ENCODE measurements at regions not wholly inside any gene's neighbourhood (a gene's known extent, or its start where the extent isn't known, plus 50 kb on each side); places are given as distances from the start of the nearest gene placed in this dataset.

DNA sequence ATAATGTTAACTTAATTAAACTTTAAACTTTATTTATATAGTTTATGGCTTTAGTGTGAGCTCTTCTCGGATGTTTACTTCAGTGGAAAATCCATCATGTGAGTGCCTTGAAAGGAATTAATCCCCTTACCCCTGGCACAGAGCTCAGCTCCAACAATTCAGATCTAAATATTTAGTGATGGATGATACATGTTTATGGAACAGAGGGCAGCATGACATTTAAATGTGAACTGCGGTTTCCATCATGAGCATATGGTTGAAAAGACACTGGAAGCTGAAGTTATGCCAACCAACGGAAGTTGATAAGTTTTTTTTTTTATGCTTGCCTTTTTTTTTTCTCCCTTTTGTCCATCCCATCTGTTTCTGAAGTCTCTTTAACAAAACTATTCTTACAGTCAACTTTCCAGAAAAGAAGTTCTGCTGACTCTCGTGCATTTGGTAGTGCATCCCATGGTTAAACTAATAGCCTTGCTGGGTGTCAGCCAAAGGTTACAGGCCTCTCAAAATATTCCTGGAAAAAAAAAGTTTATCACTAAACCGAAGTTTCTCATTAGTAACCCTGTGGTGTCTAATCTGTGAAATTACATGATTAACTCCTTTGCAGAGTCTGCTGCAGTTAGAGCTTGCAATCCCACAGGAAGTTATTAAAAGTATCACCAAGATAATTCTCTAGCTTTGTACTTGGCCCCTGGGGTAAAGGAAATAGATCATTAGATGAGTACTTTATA lies 243.9 kb upstream of the TCF21 start:
- Histone ChIP-seq H3K4me3 (ENCODE audit: low read depth in 1 of 2, low read length in 2 of 2) (no peak overlapping the region), H3K9ac (ENCODE audit: low read depth, low read length) (no peak overlapping the region), H3K4me2 (ENCODE audit: insufficient read depth, low read length) (no peak overlapping the region), H3K79me2 (ENCODE audit: insufficient read depth, low read length) (no peaks in the 10 kb centered on the region), H2AFZ (ENCODE audit: low read depth, low read length) (no peak overlapping the region), H3K9me3 (ENCODE audit: insufficient read depth, low read length, severe bottlenecking) (no peaks in the 10 kb centered on the region), H3K4me1 (ENCODE audit: insufficient read depth, low read length) (no peaks in the 10 kb centered on the region), H4K20me1 (ENCODE audit: insufficient read depth, low read length) (no peaks in the 10 kb centered on the region), H3K27me3 (ENCODE audit: insufficient read depth, low read length, poor library complexity) (no peaks in the 10 kb centered on the region), H3K36me3 (ENCODE audit: insufficient read depth, low read length) (no peaks in the 10 kb centered on the region), H3K27ac (ENCODE audit: low read length) (no peak overlapping the region)
- TF ChIP-seq, protein P1, sequence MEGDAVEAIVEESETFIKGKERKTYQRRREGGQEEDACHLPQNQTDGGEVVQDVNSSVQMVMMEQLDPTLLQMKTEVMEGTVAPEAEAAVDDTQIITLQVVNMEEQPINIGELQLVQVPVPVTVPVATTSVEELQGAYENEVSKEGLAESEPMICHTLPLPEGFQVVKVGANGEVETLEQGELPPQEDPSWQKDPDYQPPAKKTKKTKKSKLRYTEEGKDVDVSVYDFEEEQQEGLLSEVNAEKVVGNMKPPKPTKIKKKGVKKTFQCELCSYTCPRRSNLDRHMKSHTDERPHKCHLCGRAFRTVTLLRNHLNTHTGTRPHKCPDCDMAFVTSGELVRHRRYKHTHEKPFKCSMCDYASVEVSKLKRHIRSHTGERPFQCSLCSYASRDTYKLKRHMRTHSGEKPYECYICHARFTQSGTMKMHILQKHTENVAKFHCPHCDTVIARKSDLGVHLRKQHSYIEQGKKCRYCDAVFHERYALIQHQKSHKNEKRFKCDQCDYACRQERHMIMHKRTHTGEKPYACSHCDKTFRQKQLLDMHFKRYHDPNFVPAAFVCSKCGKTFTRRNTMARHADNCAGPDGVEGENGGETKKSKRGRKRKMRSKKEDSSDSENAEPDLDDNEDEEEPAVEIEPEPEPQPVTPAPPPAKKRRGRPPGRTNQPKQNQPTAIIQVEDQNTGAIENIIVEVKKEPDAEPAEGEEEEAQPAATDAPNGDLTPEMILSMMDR (IDR thresholded peaks at IDR 0.05; ENCODE audit: borderline replicate concordance, extremely low read depth, low read length, poor library complexity, severe bottlenecking): no peak
- TF ChIP-seq EZH2 (IDR thresholded peaks at IDR 0.05; ENCODE audit: borderline replicate concordance, low read depth, low read length, severe bottlenecking): no peak
- ATAC-seq (ENCODE audit: insufficient read depth, low read depth) (no peak), DNase-seq (no peak)

DNA sequence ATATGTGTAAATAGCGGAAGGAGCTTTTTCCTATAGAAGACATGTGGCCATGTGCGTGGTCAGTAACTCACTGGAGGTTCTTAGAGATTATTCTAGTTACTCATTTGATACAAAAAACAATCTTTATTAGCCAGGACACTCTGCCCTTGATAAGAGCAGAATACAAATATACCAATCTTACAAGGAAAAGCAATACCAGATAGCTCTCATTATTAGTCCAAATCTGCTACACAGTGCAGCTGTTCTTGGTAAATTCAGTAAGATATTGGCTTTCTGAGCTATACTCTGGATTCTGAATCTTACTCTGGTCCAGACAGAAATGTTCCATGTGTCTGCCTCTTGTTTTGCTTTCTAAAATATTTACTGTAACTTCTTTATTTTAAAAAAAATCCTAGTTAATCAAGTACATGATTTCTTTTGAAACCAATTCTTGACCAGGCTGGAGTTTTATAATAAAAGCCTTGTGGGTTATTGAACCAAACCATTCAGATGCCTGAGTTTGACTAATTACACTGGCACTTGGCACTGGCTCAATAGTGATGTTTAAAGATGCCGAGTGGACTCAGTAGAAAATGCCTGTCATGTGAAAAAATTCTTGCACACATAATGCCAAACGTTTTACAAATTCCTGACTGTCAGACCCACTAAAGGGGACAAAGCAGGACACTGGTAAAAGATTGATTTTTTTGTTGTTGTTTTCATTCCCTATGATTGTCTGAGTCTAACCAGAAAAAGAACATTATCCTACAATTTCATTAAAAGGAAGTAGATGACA lies 242.8 kb upstream of the TCF21 start:
- no peak for ATAC-seq (ENCODE audit: insufficient read depth, low read depth)
- no peak for DNase-seq
- Histone ChIP-seq H3K9me3 (ENCODE audit: insufficient read depth, low read length, severe bottlenecking) (no peaks in the 10 kb centered on the region), H3K4me3 (ENCODE audit: low read depth in 1 of 2, low read length in 2 of 2) (no peak overlapping the region), H3K4me2 (ENCODE audit: insufficient read depth, low read length) (no peak overlapping the region), H2AFZ (ENCODE audit: low read depth, low read length) (no peak overlapping the region), H3K27me3 (ENCODE audit: insufficient read depth, low read length, poor library complexity) (no peaks in the 10 kb centered on the region), H3K27ac (ENCODE audit: low read length) (no peak overlapping the region), H3K79me2 (ENCODE audit: insufficient read depth, low read length) (no peaks in the 10 kb centered on the region), H3K9ac (ENCODE audit: low read depth, low read length) (no peak overlapping the region), H4K20me1 (ENCODE audit: insufficient read depth, low read length) (no peaks in the 10 kb centered on the region), H3K36me3 (ENCODE audit: insufficient read depth, low read length) (no peaks in the 10 kb centered on the region), H3K4me1 (ENCODE audit: insufficient read depth, low read length) (no peaks in the 10 kb centered on the region)
- no peak for TF ChIP-seq EZH2 (IDR thresholded peaks at IDR 0.05; ENCODE audit: borderline replicate concordance, low read depth, low read length, severe bottlenecking)
- TF ChIP-seq, protein P1 (IDR thresholded peaks at IDR 0.05; ENCODE audit: borderline replicate concordance, extremely low read depth, low read length, poor library complexity, severe bottlenecking): no peak

DNA sequence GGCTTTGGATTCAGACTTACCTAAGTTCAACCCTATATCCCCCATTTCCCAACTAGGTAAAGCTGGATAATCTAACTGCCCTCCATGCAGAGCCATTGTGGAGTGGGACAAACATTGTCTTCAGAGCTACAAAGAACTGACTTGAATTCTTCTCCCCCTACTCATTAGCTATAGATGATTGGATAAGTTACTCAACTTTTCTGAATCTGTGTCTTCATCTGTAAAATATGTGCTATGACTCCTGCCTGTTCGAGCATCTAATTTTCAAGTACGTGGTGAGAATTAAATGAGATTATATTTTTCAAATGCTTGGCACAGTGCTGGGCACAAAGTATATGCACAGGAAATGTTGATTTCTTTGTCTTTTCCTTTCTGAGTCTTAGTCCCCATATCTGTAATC lies 240.3 kb upstream of the TCF21 start:
- DNase-seq: no peak
- no peak for TF ChIP-seq EZH2 (IDR thresholded peaks at IDR 0.05; ENCODE audit: borderline replicate concordance, low read depth, low read length, severe bottlenecking)
- TF ChIP-seq, protein P1 (IDR thresholded peaks at IDR 0.05; ENCODE audit: borderline replicate concordance, extremely low read depth, low read length, poor library complexity, severe bottlenecking): no peak
- H2AFZ ChIP-seq (ENCODE audit: low read depth, low read length): no peak overlapping the region
- no peak overlapping the region for H3K9ac ChIP-seq (ENCODE audit: low read depth, low read length)
- H3K9me3 ChIP-seq (ENCODE audit: insufficient read depth, low read length, severe bottlenecking): no peaks in the 10 kb centered on the region
- no peak overlapping the region for H3K27ac ChIP-seq (ENCODE audit: low read length)
- no peak overlapping the region for H3K4me3 ChIP-seq (ENCODE audit: low read depth in 1 of 2, low read length in 2 of 2)
- H3K36me3 ChIP-seq (ENCODE audit: insufficient read depth, low read length): no peaks in the 10 kb centered on the region
- H3K27me3 ChIP-seq (ENCODE audit: insufficient read depth, low read length, poor library complexity): no peaks in the 10 kb centered on the region
- no peak for ATAC-seq (ENCODE audit: insufficient read depth, low read depth)
- no peak overlapping the region for H3K4me2 ChIP-seq (ENCODE audit: insufficient read depth, low read length)
- H4K20me1 ChIP-seq (ENCODE audit: insufficient read depth, low read length): no peaks in the 10 kb centered on the region
- H3K4me1 ChIP-seq (ENCODE audit: insufficient read depth, low read length): no peaks in the 10 kb centered on the region
- no peaks in the 10 kb centered on the region for H3K79me2 ChIP-seq (ENCODE audit: insufficient read depth, low read length)

All from DND-41 (cell line).